CD4-positive, alpha-beta T cell treated with Interleukin-6 for 4 hours (primary cell): ENCODE measurements at regions not wholly inside any gene's neighbourhood (a gene's known extent, or its start where the extent isn't known, plus 50 kb on each side); places are given as distances from the start of the nearest gene placed in this dataset.

ENCODE experiments used
- DNase-seq: peaks from one replicate; pipeline ENCODE4 v3.0.0-alpha.2; 2020; ENCODE audit warnings: mixed read lengths

- DNase-seq = no peak
These were observed 496.9 kb downstream of the PPARGC1A start for GRCh38 chr4:23392860-23393458.

GRCh38 chr4:23390246-23390645 lies 499.6 kb downstream of the PPARGC1A start:
- DNase-seq = no peak

DNA sequence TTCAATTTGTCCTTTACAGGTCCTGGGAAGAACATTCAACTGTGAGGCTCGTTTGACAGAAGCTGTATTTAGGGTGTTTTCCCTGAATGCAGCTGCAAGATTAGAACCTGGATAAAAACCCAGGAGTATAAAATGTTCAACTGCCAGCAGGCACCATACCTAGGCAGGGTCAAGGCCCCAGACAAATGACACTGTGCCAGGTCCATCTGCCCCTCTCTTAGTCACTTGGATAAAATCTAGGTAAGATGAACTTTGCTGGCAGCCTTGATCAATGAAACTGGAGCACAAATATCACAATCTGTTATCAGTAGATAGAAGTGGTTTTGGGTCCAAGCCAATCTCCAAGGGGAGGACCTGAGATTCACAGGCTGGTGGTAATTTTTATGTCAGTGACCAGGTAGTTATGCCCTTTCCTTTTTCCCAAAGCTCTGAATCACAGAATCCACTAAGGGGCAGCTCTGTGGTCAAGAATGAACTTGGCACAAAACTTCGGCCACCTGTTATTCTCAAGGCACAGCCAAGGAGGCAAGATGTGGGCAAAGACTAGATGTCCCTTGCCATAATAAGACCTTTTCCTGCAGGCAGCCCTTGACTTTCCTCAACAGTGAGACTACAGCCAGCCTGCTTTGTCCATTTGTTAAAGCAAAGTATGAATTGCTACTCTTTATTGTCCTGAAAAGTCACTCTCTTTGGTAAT lies 501.0 kb downstream of the PPARGC1A start:
- no peak for DNase-seq

DNA sequence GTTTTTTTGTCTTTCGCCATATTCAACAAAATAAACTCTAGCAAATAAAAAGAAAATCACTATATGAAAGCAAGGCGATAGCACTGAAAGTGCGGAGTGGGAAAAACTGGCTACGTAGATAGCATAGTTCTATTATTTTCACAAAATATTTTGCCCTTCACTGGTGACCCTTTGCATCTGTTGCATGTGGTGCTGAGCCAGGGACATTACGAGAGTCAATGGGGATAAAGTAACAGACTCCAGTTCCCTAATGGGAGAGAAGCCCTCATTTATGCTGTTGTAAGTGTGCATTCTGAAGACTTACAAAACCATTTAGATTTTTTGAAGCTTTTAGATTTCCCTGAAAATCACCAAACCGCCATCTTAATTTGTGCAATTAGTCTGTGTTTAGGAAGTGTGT lies 501.6 kb downstream of the PPARGC1A start:
- DNase-seq = no peak

DNA sequence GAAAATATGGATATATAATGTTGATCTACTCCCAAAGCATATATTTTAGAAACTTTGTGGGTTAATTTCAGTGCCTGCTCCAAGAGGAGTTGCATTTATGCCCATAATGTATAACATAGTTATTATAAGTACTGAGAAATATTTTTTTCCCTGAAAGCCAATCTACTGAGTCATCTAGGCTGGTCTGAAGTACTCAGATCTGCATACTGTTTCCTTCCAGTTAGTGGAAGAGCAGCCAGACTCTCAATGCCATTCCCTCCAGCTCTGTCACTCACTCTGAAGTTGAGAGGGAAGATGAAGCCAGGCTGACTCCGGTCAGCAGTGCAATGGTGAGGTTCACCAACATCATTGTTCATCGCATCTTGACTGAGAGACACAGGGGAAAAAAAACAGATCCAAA lies 505.1 kb downstream of the PPARGC1A start:
- DNase-seq = no peak

- no peak for DNase-seq
These were observed 507.0 kb downstream of the PPARGC1A start for GRCh38 chr4:23382879-23383278.

- DNase-seq = no peak
These were observed 515.6 kb downstream of the PPARGC1A start for GRCh38 chr4:23374259-23374658.

GRCh38 chr4:23373261-23373660 lies 516.6 kb downstream of the PPARGC1A start:
- no peak for DNase-seq

- no peak for DNase-seq
These were observed 518.3 kb downstream of the PPARGC1A start for GRCh38 chr4:23371533-23371932.

GRCh38 chr4:23369331-23369730 lies 520.5 kb downstream of the PPARGC1A start:
- DNase-seq = no peak

DNA sequence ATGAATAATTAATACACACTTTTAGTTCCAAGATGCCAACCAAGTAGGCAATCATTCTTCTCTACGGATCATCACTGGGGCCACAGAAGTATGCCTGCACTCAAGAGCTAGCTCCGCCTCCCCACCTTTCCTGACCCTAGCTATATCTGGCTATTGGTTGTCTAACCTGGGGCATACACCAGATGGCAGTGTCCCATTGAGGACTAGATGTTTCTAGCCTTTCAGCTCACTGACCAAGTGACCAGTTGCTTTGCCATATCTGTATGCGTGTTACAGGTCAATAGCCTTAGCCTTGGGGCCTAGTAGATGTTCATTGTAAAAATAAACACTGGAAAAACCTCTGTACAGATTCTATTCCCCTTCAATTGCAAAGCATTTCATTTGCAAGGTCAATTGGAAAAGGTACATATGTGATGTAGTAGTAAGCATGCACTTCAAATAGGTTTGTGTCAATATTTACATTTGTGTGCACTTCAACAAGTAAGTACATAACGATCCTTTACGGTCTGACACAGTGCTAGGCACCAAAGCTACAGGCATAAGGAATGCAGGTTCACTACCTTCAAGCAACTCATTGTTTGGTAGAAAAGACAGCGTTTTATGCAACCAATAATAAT lies 521.7 kb downstream of the PPARGC1A start:
- no peak for DNase-seq

DNA sequence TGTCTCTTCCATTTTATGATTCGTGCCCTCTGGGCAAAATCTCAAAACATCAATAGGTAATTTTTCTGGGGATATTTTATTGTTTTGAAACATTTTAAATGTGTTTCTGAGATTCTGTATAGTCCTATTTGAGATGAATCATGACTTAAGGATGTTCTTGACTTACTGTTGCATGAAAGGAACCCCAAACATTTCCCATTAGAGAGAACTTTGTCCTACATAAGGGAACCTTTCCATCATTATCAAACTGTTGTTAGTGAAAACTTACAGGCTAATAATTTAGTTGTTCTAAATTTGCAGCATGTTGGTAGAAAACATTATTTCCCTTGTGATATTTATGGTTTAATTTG lies 523.3 kb downstream of the PPARGC1A start:
- DNase-seq = no peak

GRCh38 chr4:23365871-23366556 lies 523.8 kb downstream of the PPARGC1A start:
- DNase-seq = no peak

- no peak for DNase-seq
These were observed 524.8 kb downstream of the PPARGC1A start for GRCh38 chr4:23365086-23365485.

DNA sequence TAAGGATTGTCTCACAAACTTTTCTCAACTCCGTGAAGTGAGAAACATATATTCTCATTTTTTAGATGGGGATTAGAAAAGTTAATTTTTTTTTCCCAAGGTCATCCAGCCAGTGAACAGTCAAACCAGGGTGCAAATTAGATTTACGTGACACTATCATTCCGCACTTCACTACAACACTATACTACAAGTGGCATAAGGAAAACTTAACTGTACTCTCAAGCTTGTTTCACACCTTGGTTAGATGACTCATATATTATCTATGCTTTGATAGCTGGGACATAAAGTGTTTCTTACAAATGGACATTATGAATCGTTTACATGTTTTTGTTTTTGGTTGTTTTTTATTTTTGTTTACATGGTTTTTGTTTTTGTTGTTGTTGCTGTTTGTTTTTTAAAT lies 525.7 kb downstream of the PPARGC1A start:
- DNase-seq = no peak

- DNase-seq = no peak
These were observed 528.4 kb downstream of the PPARGC1A start for GRCh38 chr4:23361453-23361852.

DNA sequence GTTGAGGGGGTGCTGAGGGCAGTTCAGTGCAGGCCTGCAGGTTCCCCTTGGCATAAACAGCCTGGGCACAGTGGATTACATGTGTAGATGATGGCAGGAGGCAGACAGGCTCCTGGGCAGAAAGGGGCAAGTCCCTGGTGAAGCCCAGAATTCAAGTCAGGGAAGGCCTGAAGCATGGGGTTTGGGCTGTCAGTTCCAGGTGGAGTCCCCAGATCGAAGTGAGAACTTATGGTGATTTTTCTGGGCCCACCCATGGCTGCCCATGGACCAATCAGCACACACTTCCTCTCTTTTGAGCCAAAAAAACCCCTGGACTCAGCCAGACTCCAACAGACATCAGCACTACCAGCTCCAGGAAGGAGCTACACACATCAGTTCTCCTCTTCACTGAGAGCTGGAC lies 529.1 kb downstream of the PPARGC1A start:
- DNase-seq = no peak

DNA sequence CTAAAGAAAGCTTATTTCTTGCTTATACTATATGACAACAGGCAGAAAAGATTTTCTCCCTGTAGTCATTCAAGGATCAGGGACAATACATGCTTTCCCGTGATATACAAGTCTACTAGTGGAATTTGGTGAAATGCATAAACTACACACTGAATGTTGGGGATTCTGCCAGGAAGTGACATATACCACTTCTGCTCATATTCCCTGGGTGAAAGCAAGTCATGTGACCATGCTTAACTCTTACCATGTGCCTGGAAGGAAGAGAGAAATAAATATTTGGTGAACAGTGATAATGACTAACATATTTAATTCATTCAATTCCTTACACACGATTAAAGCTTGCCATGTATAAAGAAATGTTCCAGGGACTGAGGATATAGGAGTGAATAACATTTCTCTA lies 534.6 kb downstream of the PPARGC1A start:
- no peak for DNase-seq

GRCh38 chr4:23353200-23353599 lies 536.6 kb downstream of the PPARGC1A start:
- no peak for DNase-seq

- no peak for DNase-seq
These were observed 540.9 kb downstream of the PPARGC1A start for GRCh38 chr4:23348789-23349498.

DNA sequence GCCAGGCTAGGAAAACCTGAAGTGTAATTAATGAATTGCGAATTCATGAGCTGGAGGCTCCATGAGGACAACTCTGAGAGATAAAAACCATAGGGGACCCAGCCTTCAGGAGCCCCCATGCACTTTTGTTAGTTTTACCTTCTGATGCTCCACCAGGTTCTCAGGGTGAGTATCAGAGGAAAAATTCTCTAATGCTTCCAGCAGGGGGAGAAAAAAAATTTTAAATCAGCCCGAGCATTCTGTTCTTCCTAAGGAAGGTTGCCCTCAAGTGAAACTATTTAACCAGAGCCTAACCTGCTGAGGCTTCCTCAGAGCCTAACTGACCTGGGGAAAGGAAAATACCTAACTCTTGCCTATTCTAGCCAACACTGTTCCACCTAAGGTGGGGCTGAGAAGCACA lies 552.6 kb downstream of the PPARGC1A start:
- DNase-seq = no peak

GRCh38 chr4:23333946-23334878 lies 555.6 kb downstream of the PPARGC1A start:
- DNase-seq = peak; percentile 29
